ENCODE measurements at regions not wholly inside any gene's neighbourhood (a gene's known extent, or its start where the extent isn't known, plus 50 kb on each side); places are given as distances from the start of the nearest gene placed in this dataset.

DNA sequence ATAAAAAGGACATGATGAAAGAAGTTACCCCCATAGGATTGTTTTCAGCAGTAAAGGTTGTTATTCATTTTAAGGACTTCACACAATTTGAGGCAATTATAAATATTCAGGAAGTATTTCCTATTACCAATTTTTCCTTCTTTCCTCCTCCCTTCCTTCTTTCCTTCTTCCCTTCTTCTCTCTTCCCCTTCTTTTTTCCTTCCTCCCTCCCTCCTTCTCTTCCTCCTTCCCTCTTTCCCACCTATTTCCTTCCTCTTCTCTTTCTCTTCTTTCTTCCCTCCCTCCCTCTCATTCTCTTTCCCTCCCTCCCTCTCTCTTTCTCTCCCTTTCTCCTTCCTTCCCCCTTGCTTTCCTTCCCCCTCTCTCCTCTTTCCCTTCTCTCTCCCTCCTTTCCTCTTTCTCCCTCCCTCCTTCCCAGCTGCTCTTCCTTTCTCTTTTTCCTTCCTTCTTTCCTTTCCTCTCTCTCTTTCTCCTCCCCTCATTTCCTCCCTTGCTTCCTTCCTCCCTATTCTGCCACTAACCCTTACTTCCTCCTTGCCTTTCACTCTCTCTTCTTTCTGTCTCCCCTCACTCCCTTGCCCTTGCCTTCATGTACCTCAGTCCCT lies 105.1 kb downstream of the ADRB2 start:
- Mint-ChIP-seq H3K27ac (no peak overlapping the region), H3K36me3 (no peaks in the 10 kb centered on the region), H3K9me3 (no peaks in the 10 kb centered on the region), H3K4me3 (no peak overlapping the region), H3K27me3 (peaks cover 15% of the 10 kb centered on the region), H3K4me1 (ENCODE audit: unreplicated experiment) (peaks cover 3% of the 10 kb centered on the region)
- TF ChIP-seq, protein P1, sequence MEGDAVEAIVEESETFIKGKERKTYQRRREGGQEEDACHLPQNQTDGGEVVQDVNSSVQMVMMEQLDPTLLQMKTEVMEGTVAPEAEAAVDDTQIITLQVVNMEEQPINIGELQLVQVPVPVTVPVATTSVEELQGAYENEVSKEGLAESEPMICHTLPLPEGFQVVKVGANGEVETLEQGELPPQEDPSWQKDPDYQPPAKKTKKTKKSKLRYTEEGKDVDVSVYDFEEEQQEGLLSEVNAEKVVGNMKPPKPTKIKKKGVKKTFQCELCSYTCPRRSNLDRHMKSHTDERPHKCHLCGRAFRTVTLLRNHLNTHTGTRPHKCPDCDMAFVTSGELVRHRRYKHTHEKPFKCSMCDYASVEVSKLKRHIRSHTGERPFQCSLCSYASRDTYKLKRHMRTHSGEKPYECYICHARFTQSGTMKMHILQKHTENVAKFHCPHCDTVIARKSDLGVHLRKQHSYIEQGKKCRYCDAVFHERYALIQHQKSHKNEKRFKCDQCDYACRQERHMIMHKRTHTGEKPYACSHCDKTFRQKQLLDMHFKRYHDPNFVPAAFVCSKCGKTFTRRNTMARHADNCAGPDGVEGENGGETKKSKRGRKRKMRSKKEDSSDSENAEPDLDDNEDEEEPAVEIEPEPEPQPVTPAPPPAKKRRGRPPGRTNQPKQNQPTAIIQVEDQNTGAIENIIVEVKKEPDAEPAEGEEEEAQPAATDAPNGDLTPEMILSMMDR (conservative IDR thresholded peaks at IDR 0.05), result no peak
- no peak for DNase-seq (ENCODE audit: extremely low spot score, unreplicated experiment)

DNA sequence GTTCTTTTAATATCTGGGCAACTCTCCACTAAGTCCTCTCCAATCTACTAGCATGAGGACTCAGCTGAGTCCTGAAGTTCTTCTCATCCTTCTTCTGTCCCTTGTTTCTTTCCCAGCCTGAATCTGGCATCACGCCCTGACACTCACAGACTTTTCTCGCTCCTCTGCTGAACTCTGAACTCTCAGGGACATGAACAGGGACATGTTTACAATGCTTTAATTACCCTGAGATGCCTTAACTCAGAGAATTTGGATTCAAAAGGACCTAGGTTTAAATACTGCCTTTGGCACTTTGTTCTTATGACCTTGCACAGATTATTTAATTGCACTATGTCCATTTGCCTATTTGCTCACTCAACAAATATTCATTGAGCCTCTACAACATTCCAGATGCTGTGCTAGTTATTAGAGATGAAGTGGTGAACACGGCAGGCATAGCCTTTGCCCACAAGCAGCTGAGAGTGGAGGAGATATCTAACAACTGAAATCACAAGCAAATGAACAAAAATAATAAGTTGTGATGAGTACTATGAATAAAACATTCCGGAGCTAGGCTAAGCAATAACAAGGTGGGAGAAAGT lies 106.0 kb downstream of the ADRB2 start:
- H3K4me3 Mint-ChIP-seq, result no peak overlapping the region
- no peak for DNase-seq (ENCODE audit: extremely low spot score, unreplicated experiment)
- TF ChIP-seq, protein P1 (conservative IDR thresholded peaks at IDR 0.05), result no peak
- H3K9me3 Mint-ChIP-seq, result no peaks in the 10 kb centered on the region
- no peaks in the 10 kb centered on the region for H3K36me3 Mint-ChIP-seq
- H3K27ac Mint-ChIP-seq, result no peak overlapping the region
- peaks cover 3% of the 10 kb centered on the region for H3K4me1 Mint-ChIP-seq (ENCODE audit: unreplicated experiment)
- peaks cover 15% of the 10 kb centered on the region for H3K27me3 Mint-ChIP-seq

DNA sequence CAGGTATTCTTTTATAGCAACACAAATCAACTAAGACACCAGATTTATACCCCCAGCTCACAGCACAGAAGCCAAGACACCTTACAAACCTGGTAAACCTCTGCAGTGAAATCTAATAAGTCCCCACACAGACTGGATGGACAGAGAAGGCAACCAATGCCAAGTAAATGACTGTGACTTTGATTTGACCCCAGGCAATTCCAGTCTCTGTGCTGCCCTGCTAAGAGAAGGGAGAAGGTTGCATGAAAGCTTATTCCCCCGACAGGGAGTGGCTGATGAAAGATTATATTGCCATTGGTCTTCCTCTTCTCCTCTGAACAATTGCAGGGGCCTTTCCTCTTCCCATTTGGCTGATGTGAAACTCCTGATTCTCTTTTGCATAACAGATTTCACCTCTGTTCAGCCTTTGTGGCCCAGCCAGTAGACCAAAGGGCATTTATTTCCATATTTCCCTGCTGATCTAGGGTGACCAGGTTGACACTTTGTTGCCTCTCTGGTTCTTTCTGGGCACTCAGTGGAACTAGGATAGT lies 107.6 kb downstream of the ADRB2 start:
- no peak overlapping the region for H3K27ac Mint-ChIP-seq

DNA sequence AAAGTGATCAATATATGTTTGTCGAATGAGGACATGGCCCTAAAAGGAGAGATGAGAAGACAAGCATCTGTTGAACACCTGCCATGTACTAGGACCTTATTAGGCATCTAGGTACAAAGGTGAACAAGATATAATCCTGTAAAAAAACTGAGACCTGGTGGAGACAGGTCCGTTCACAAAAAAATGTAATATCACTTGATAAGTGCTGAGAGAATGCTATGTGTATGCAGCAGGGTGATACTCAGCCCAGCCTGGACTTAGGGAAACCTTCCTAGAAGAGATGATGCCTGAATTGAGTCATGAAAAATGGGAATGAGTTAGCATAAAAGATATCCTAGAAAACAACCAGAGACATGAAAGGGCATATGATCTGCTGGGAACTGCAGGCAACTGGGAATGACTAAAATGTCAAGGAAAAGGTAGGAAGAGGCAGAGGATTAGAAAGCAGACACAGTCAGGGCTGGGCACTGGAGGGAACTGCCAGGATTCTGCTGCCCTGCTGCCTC lies 108.5 kb downstream of the ADRB2 start:
- Mint-ChIP-seq H3K36me3 (no peaks in the 10 kb centered on the region), H3K27me3 (peaks cover 15% of the 10 kb centered on the region), H3K27ac (no peak overlapping the region), H3K9me3 (no peaks in the 10 kb centered on the region), H3K4me3 (no peak overlapping the region), H3K4me1 (ENCODE audit: unreplicated experiment) (peaks cover 3% of the 10 kb centered on the region)
- DNase-seq (ENCODE audit: extremely low spot score, unreplicated experiment), result no peak
- TF ChIP-seq, protein P1 (conservative IDR thresholded peaks at IDR 0.05), result no peak

More for the DNA sequence above, 107.6 kb downstream of the ADRB2 start:
- TF ChIP-seq, protein P1 (conservative IDR thresholded peaks at IDR 0.05), result no peak
- H3K27me3 Mint-ChIP-seq, result peaks cover 15% of the 10 kb centered on the region
- H3K4me3 Mint-ChIP-seq, result no peak overlapping the region
- H3K9me3 Mint-ChIP-seq, result no peaks in the 10 kb centered on the region
- H3K4me1 Mint-ChIP-seq (ENCODE audit: unreplicated experiment), result peaks cover 3% of the 10 kb centered on the region
- H3K36me3 Mint-ChIP-seq, result no peaks in the 10 kb centered on the region
- DNase-seq (ENCODE audit: extremely low spot score, unreplicated experiment), result no peak

DNA sequence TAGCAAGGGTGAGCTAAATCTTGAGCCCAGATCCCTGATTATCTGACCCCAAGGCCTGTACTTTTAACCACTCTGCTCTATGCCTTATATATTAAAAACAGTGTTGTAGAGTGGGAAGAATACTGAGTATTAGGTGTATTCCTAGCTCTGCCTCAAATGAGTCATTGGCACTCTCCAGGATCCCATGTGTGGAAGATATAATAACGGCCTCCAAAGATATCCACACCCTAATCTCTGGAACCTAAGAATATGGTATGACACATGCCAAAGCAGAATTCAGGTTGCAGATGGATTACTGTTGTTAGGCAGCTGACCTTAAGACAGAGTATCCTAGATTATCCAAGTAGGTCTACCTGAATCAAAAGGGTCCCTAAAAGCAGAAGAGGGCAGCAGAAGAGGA lies 110.8 kb downstream of the ADRB2 start:
- no peak overlapping the region for H3K4me3 Mint-ChIP-seq
- no peak overlapping the region for H3K27ac Mint-ChIP-seq
- peaks cover 5% of the 10 kb centered on the region for H3K27me3 Mint-ChIP-seq
- DNase-seq (ENCODE audit: extremely low spot score, unreplicated experiment), result no peak
- H3K9me3 Mint-ChIP-seq, result no peaks in the 10 kb centered on the region
- no peaks in the 10 kb centered on the region for H3K36me3 Mint-ChIP-seq
- TF ChIP-seq, protein P1 (conservative IDR thresholded peaks at IDR 0.05), result no peak
- peaks cover 3% of the 10 kb centered on the region for H3K4me1 Mint-ChIP-seq (ENCODE audit: unreplicated experiment)
